SK-N-SH (cell line): ENCODE measurements at regions not wholly inside any gene's neighbourhood (a gene's known extent, or its start where the extent isn't known, plus 50 kb on each side); places are given as distances from the start of the nearest gene placed in this dataset.

ENCODE experiments used
- CTCF ChIA-PET: fragments of 300-600, 350-600 bp; formaldehyde crosslinking; extraction: SDS; loops from one replicate; lab custom pipeline; 2021; lab: Yijun Ruan, JAX
- POLR2A ChIA-PET: fragments of 350-600 bp; sonication (Branson Sonifier 250); formaldehyde crosslinking; extraction: SDS; loops from one replicate; lab custom pipeline; 2020; ENCODE audit warnings: antibody characterized with exemption, inconsistent platforms; lab: Yijun Ruan, JAX
- DNase-seq: peaks from one replicate; pipeline ENCODE4 v3.0.0; 2012
- H2AFZ ChIP-seq: fragments of 200-600 bp; sonication (generic); 2 replicates; pipeline ENCODE4 v1.8.1; 2016; ENCODE audit warnings: antibody characterized with exemption, mild to moderate bottlenecking, low read depth
- H3F3A ChIP-seq: fragments of 200-600 bp; sonication (generic); replicated peaks from 2 replicates; pipeline ENCODE3; 2016; ENCODE audit warnings: antibody characterized with exemption, mild to moderate bottlenecking; ENCODE audit not compliant: insufficient read depth
- H3K27ac ChIP-seq, 2 experiments: fragments of 200-500 bp in 1 of 2; fragments of 200-600 bp in 1 of 2; sonication (Bioruptor generic) in 1 of 2; sonication (generic), shearing (Covaris generic) in 1 of 2; 2 replicates each; pipeline versions ENCODE4 v1.5.1 to v1.6.1; 2014 to 2016; ENCODE audit warnings: low read depth in 2 of 2, inconsistent platforms in 1 of 2, low read length in 1 of 2, mild to moderate bottlenecking in 1 of 2, mixed read lengths in 1 of 2
- H3K27me3 ChIP-seq: fragments of 200-600 bp; sonication (generic), shearing (Covaris generic); 2 replicates; pipeline ENCODE4 v1.6.1; 2016; ENCODE audit warnings: mixed run types; ENCODE audit not compliant: insufficient read depth
- H3K36me3 ChIP-seq, 2 experiments: fragments of 200-500 bp in 1 of 2; fragments of 200-600 bp in 1 of 2; sonication (Bioruptor generic) in 1 of 2; sonication (generic) in 1 of 2; replicated peaks in 1 of 2; 2 replicates each; pipeline versions ENCODE3 to v1.5.1; 2014 to 2016; ENCODE audit warnings: low read length in 1 of 2, mild to moderate bottlenecking in 1 of 2; ENCODE audit not compliant: insufficient read depth in 2 of 2, control insufficient read depth in 1 of 2
- H3K4me1 ChIP-seq, 2 experiments: fragments of 200-500 bp in 1 of 2; fragments of 200-600 bp in 1 of 2; sonication (Bioruptor generic) in 1 of 2; sonication (generic), shearing (Covaris generic) in 1 of 2; 2 replicates each; pipeline versions ENCODE4 v1.5.1 to v1.6.1; 2014 to 2016; ENCODE audit warnings: low read depth in 1 of 2, low read length in 1 of 2, mixed run types in 1 of 2; ENCODE audit not compliant: insufficient read depth in 2 of 2, control insufficient read depth in 1 of 2
- H3K4me2 ChIP-seq: fragments of 200-600 bp; sonication (generic), shearing (Covaris generic); 2 replicates; pipeline ENCODE4 v1.6.1; 2017; ENCODE audit warnings: mixed run types
- H3K4me3 ChIP-seq, 2 experiments: fragments of 200-500 bp in 1 of 2; fragments of 200-600 bp in 1 of 2; sonication (Bioruptor generic) in 1 of 2; sonication (generic), shearing (Covaris generic) in 1 of 2; 2 replicates each; pipeline versions ENCODE4 v1.5.1 to v1.8.1; 2014 to 2016; ENCODE audit warnings: low read depth in 2 of 2, inconsistent platforms in 1 of 2, low read length in 1 of 2, mild to moderate bottlenecking in 1 of 2, mixed read lengths in 1 of 2, moderate library complexity in 1 of 2
- H3K79me2 ChIP-seq: fragments of 200-600 bp; sonication (generic); 2 replicates; pipeline ENCODE4 v1.8.1; 2017; ENCODE audit warnings: mild to moderate bottlenecking; ENCODE audit not compliant: insufficient read depth
- H3K9ac ChIP-seq: fragments of 200-600 bp; sonication (generic); 2 replicates; pipeline ENCODE4 v1.6.1; 2017; ENCODE audit warnings: mixed run types
- H3K9me2 ChIP-seq: fragments of 200-600 bp; sonication (generic); 2 replicates; pipeline ENCODE4 v1.6.1; 2017; ENCODE audit warnings: mixed run types
- H3K9me3 ChIP-seq: fragments of 200-600 bp; sonication (generic); 2 replicates; pipeline ENCODE4 v1.6.1; 2017; ENCODE audit warnings: mixed run types, mild to moderate bottlenecking, moderate library complexity
- H4K20me1 ChIP-seq: fragments of 200-600 bp; sonication (generic); 2 replicates; pipeline ENCODE4 v1.6.1; 2017; ENCODE audit warnings: mild to moderate bottlenecking, mixed run types; ENCODE audit not compliant: insufficient read depth
- CHD2 ChIP-seq: fragments of 150-350 bp; IDR thresholded peaks from 2 replicates; pipeline ENCODE4 v1.6.1; 2018; ENCODE audit warnings: low read length; ENCODE audit not compliant: partially characterized antibody
- FOSL2 ChIP-seq: IDR thresholded peaks from 2 replicates; pipeline ENCODE4 v1.4.0; 2012; ENCODE audit warnings: low read depth, mild to moderate bottlenecking, moderate library complexity, borderline replicate concordance
- JUND ChIP-seq: IDR thresholded peaks from 2 replicates; pipeline ENCODE4 v1.4.0; 2012
- RFX5 ChIP-seq: IDR thresholded peaks from 2 replicates; pipeline ENCODE4 v1.6.1; 2012; ENCODE audit warnings: mild to moderate bottlenecking, improper control_type of control experiment, low read length
- RXRA ChIP-seq: IDR thresholded peaks from 2 replicates; pipeline ENCODE4 v1.4.0; 2012; ENCODE audit warnings: low read depth, mild to moderate bottlenecking, borderline replicate concordance
- TAF1 ChIP-seq: IDR thresholded peaks from 2 replicates; pipeline ENCODE4 v1.6.1; 2012; ENCODE audit warnings: low read depth, mild to moderate bottlenecking, low read length, moderate library complexity, borderline replicate concordance
- WGBS: methylation state at CpG from one replicate; pipeline ENCODE4 v1.1.6; 2017; ENCODE audit warnings: low lambda C conversion rate; 5-methylcytosine and 5-hydroxymethylcytosine counted together
- TF ChIP-seq, protein P1 (sequence below): IDR thresholded peaks from 2 replicates; pipeline ENCODE4 v1.6.1; 2012; ENCODE audit warnings: mild to moderate bottlenecking, low read depth, low read length, moderate library complexity
- TF ChIP-seq, protein P2 (sequence below): fragments of 150-350 bp; IDR thresholded peaks from 2 replicates; pipeline ENCODE4 v1.6.1; 2016; ENCODE audit warnings: mild to moderate bottlenecking, low read depth, low read length
- TF ChIP-seq, protein P3 (sequence below): IDR thresholded peaks from 2 replicates; pipeline ENCODE4 v1.4.0; 2012; ENCODE audit warnings: low read depth
- TF ChIP-seq, protein P4 (sequence below): IDR thresholded peaks from 2 replicates; pipeline ENCODE4 v1.4.0; 2012; ENCODE audit warnings: low read depth, borderline replicate concordance
- TF ChIP-seq, protein P5 (sequence below): fragments of 200-600 bp; sonication (generic); IDR thresholded peaks from 2 replicates; pipeline ENCODE4 v1.6.1; 2017; ENCODE audit warnings: antibody characterized with exemption, mild to moderate bottlenecking, moderate library complexity
- TF ChIP-seq, protein P6 (sequence below): fragments of 150-350 bp; IDR thresholded peaks from 2 replicates; pipeline ENCODE4 v1.6.1; 2017; ENCODE audit warnings: antibody characterized with exemption, low read length, low read depth, borderline replicate concordance

DNA sequence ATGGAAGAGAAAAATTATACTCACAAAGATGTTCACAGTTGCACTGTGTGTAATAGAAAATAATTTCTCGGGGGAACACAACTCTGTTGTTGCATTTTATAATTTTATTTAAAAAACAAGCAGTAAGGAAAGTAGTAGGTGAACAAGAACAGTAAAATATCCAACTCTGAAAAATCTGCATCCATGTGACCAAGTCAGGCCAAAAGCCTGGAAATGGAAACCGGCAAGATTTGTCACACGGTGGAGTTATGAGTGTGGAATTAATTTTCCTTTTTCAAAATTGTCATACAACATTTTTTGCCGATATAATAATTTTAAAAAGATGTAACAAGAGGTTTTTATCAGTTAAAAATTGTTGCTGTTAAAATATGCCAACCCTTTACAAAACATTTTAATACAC lies 1421.5 kb downstream of the BRD1 start:
- POLR2A ChIA-PET = no interaction called here
- no peak for DNase-seq
- 4% methylated on average over 4 of the region's 4 CpGs for WGBS
- Histone ChIP-seq H3F3A (no peaks in the 10 kb centered on the region), H3K4me2 (no peak overlapping the region), H3K79me2 (no peaks in the 10 kb centered on the region), H3K9me2 (no peaks in the 10 kb centered on the region), H3K36me3 (no peaks in the 10 kb centered on the region), H4K20me1 (no peaks in the 10 kb centered on the region), H3K27me3 (no peaks in the 10 kb centered on the region), H3K4me1 (no peaks in the 10 kb centered on the region), H3K4me3 (no peak overlapping the region), H3K9ac (no peak overlapping the region), H2AFZ (no peak overlapping the region), H3K9me3 (no peaks in the 10 kb centered on the region), H3K27ac (no peak overlapping the region)
- TF ChIP-seq, protein P1, sequence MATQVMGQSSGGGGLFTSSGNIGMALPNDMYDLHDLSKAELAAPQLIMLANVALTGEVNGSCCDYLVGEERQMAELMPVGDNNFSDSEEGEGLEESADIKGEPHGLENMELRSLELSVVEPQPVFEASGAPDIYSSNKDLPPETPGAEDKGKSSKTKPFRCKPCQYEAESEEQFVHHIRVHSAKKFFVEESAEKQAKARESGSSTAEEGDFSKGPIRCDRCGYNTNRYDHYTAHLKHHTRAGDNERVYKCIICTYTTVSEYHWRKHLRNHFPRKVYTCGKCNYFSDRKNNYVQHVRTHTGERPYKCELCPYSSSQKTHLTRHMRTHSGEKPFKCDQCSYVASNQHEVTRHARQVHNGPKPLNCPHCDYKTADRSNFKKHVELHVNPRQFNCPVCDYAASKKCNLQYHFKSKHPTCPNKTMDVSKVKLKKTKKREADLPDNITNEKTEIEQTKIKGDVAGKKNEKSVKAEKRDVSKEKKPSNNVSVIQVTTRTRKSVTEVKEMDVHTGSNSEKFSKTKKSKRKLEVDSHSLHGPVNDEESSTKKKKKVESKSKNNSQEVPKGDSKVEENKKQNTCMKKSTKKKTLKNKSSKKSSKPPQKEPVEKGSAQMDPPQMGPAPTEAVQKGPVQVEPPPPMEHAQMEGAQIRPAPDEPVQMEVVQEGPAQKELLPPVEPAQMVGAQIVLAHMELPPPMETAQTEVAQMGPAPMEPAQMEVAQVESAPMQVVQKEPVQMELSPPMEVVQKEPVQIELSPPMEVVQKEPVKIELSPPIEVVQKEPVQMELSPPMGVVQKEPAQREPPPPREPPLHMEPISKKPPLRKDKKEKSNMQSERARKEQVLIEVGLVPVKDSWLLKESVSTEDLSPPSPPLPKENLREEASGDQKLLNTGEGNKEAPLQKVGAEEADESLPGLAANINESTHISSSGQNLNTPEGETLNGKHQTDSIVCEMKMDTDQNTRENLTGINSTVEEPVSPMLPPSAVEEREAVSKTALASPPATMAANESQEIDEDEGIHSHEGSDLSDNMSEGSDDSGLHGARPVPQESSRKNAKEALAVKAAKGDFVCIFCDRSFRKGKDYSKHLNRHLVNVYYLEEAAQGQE = no peak
- TF ChIP-seq RXRA (no peak), CHD2 (no peak), JUND (no peak), FOSL2 (no peak), TAF1 (no peak), RFX5 (no peak)
- TF ChIP-seq, protein P2, sequence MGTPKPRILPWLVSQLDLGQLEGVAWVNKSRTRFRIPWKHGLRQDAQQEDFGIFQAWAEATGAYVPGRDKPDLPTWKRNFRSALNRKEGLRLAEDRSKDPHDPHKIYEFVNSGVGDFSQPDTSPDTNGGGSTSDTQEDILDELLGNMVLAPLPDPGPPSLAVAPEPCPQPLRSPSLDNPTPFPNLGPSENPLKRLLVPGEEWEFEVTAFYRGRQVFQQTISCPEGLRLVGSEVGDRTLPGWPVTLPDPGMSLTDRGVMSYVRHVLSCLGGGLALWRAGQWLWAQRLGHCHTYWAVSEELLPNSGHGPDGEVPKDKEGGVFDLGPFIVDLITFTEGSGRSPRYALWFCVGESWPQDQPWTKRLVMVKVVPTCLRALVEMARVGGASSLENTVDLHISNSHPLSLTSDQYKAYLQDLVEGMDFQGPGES = no peak
- TF ChIP-seq, protein P3, sequence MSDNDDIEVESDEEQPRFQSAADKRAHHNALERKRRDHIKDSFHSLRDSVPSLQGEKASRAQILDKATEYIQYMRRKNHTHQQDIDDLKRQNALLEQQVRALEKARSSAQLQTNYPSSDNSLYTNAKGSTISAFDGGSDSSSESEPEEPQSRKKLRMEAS = no peak
- TF ChIP-seq, protein P4, sequence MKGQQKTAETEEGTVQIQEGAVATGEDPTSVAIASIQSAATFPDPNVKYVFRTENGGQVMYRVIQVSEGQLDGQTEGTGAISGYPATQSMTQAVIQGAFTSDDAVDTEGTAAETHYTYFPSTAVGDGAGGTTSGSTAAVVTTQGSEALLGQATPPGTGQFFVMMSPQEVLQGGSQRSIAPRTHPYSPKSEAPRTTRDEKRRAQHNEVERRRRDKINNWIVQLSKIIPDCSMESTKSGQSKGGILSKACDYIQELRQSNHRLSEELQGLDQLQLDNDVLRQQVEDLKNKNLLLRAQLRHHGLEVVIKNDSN = no peak
- TF ChIP-seq, protein P5, sequence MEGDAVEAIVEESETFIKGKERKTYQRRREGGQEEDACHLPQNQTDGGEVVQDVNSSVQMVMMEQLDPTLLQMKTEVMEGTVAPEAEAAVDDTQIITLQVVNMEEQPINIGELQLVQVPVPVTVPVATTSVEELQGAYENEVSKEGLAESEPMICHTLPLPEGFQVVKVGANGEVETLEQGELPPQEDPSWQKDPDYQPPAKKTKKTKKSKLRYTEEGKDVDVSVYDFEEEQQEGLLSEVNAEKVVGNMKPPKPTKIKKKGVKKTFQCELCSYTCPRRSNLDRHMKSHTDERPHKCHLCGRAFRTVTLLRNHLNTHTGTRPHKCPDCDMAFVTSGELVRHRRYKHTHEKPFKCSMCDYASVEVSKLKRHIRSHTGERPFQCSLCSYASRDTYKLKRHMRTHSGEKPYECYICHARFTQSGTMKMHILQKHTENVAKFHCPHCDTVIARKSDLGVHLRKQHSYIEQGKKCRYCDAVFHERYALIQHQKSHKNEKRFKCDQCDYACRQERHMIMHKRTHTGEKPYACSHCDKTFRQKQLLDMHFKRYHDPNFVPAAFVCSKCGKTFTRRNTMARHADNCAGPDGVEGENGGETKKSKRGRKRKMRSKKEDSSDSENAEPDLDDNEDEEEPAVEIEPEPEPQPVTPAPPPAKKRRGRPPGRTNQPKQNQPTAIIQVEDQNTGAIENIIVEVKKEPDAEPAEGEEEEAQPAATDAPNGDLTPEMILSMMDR = no peak
- TF ChIP-seq, protein P6, sequence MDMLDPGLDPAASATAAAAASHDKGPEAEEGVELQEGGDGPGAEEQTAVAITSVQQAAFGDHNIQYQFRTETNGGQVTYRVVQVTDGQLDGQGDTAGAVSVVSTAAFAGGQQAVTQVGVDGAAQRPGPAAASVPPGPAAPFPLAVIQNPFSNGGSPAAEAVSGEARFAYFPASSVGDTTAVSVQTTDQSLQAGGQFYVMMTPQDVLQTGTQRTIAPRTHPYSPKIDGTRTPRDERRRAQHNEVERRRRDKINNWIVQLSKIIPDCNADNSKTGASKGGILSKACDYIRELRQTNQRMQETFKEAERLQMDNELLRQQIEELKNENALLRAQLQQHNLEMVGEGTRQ = no peak
- CTCF ChIA-PET = no interaction called here
